ENCODE measurements at regions not wholly inside any gene's neighbourhood (a gene's known extent, or its start where the extent isn't known, plus 50 kb on each side); places are given as distances from the start of the nearest gene placed in this dataset.

GRCh38 chr9:25284365-25284764 lies 393.9 kb downstream of the TUSC1 start:
- in situ Hi-C loops (cut with HindIII; ENCODE audit: low sequenced_read_pairs): no loop called here
- H3K4me3 ChIP-seq (ENCODE audit: low read depth, low read length): no peak overlapping the region
- DNase-seq (ENCODE audit: low read depth): no peak
- TF ChIP-seq, protein P1, sequence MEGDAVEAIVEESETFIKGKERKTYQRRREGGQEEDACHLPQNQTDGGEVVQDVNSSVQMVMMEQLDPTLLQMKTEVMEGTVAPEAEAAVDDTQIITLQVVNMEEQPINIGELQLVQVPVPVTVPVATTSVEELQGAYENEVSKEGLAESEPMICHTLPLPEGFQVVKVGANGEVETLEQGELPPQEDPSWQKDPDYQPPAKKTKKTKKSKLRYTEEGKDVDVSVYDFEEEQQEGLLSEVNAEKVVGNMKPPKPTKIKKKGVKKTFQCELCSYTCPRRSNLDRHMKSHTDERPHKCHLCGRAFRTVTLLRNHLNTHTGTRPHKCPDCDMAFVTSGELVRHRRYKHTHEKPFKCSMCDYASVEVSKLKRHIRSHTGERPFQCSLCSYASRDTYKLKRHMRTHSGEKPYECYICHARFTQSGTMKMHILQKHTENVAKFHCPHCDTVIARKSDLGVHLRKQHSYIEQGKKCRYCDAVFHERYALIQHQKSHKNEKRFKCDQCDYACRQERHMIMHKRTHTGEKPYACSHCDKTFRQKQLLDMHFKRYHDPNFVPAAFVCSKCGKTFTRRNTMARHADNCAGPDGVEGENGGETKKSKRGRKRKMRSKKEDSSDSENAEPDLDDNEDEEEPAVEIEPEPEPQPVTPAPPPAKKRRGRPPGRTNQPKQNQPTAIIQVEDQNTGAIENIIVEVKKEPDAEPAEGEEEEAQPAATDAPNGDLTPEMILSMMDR (IDR thresholded peaks at IDR 0.05; ENCODE audit: low read depth, low read length, missing control alignments): no peak

GRCh38 chr9:25282946-25283345 lies 395.3 kb downstream of the TUSC1 start:
- in situ Hi-C loops (cut with HindIII; ENCODE audit: low sequenced_read_pairs): no loop called here
- TF ChIP-seq, protein P1 (IDR thresholded peaks at IDR 0.05; ENCODE audit: low read depth, low read length, missing control alignments): no peak
- no peak overlapping the region for H3K4me3 ChIP-seq (ENCODE audit: low read depth, low read length)
- DNase-seq (ENCODE audit: low read depth): no peak

DNA sequence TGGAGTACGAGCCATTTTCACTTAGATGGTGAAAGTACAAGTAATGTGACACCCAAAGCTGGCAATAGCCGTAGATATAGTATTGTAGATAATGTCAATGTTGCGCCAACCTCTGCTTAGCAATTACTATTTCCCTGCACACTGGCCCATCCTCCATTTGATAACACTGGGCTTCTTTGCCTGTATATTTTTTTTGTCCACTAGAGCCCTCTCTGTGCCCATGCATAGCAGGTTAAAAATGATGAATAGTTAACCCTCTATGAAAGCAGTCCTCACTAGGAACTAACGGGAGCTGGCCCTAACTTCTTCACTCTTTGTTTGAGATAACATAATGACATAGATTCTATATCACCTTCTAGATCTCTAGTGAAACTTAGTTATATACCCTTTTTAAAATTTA lies 416.8 kb downstream of the TUSC1 start:
- TF ChIP-seq, protein P1 (IDR thresholded peaks at IDR 0.05; ENCODE audit: low read depth, low read length, missing control alignments): no peak
- no peak for DNase-seq (ENCODE audit: low read depth)
- in situ Hi-C loops (cut with HindIII; ENCODE audit: low sequenced_read_pairs): no loop called here
- H3K4me3 ChIP-seq (ENCODE audit: low read depth, low read length): no peak overlapping the region

GRCh38 chr9:25260046-25260445 lies 418.2 kb downstream of the TUSC1 start:
- in situ Hi-C loops (cut with HindIII; ENCODE audit: low sequenced_read_pairs): no loop called here
- no peak overlapping the region for H3K4me3 ChIP-seq (ENCODE audit: low read depth, low read length)
- DNase-seq (ENCODE audit: low read depth): no peak
- TF ChIP-seq, protein P1 (IDR thresholded peaks at IDR 0.05; ENCODE audit: low read depth, low read length, missing control alignments): no peak

- TF ChIP-seq, protein P1 (IDR thresholded peaks at IDR 0.05; ENCODE audit: low read depth, low read length, missing control alignments): no peak
- in situ Hi-C loops (cut with HindIII; ENCODE audit: low sequenced_read_pairs): no loop called here
- no peak for DNase-seq (ENCODE audit: low read depth)
- no peak overlapping the region for H3K4me3 ChIP-seq (ENCODE audit: low read depth, low read length)
Observed at GRCh38 chr9:25255216-25255615, 423.0 kb downstream of the TUSC1 start.

DNA sequence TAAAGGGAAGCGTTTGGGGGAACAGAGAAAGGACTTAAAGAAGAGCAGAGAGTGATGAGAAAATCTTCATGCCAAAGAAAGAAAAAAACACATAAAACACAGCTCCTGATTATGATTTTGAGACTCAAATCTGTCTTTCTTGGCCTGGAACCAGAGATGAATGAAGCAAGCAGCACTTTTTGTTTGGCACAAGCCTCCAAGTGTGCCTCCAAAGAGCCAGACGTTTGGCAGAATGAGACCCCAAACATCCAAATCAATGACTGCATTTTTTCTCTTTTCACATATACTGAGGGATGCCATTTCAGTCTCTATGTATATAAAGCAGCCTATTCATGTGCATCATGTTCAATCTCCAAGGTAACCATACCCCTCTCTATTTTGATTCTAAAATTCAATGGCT lies 424.2 kb downstream of the TUSC1 start:
- in situ Hi-C loops (cut with HindIII; ENCODE audit: low sequenced_read_pairs): no loop called here
- TF ChIP-seq, protein P1 (IDR thresholded peaks at IDR 0.05; ENCODE audit: low read depth, low read length, missing control alignments): no peak
- DNase-seq (ENCODE audit: low read depth): no peak
- H3K4me3 ChIP-seq (ENCODE audit: low read depth, low read length): no peak overlapping the region

DNA sequence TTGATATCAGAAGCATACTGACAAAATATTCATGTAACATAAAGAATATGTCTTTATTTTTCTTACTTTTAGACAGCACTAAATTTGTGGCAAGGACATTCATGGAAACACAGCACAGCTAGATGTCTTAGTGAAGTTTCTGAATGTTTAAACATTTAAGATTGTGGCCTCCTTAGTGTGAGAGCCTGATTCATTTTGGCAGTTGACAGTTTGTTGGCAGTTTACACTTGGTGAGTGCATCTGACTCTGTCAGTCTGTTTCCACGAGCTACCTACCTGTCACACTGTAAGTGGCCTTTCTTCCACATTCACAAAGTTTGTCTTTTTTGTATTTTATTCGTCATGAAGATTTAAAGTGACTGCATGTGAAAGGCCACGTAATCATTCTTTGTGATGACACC lies 436.8 kb downstream of the TUSC1 start:
- TF ChIP-seq, protein P1 (IDR thresholded peaks at IDR 0.05; ENCODE audit: low read depth, low read length, missing control alignments): no peak
- in situ Hi-C loops (cut with HindIII; ENCODE audit: low sequenced_read_pairs): no loop called here
- no peak for DNase-seq (ENCODE audit: low read depth)
- H3K4me3 ChIP-seq (ENCODE audit: low read depth, low read length): no peak overlapping the region

Measured in astrocyte of the cerebellum (primary cell).